HG02571 (cell line): ENCODE measurements at regions not wholly inside any gene's neighbourhood (a gene's known extent, or its start where the extent isn't known, plus 50 kb on each side); places are given as distances from the start of the nearest gene placed in this dataset.

Experiments used
- ATAC-seq: cut with Tn5 transposase; IDR thresholded peaks from one replicate; pipeline ENCODE4 v1.9.1; 2021; ENCODE audit warnings: mild to moderate bottlenecking, moderate library complexity; ENCODE audit not compliant: unreplicated experiment

DNA sequence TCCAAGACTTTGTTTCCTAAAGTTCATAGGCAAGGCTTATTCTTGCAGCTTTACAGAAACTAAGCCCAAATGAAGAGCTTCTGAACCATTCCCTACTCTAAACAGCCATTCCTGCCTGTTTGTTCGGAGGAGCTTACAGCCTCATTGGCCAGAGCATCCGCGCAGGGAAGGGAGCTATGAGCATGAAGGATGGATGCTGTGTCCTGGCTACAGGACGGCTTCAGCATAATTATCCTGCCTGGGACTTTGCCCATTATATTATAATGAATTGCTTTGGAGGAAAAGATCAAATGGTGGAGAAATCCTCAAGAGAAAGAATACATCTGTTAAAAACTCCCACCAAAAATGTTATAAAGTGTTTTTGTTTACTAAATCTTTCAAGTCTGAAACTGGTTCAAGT lies 378.2 kb upstream of the BTBD3 start:
- no peak for ATAC-seq

- no peak for ATAC-seq
Observed at GRCh38 chr20:11540558-11540957, 377.1 kb upstream of the BTBD3 start.

DNA sequence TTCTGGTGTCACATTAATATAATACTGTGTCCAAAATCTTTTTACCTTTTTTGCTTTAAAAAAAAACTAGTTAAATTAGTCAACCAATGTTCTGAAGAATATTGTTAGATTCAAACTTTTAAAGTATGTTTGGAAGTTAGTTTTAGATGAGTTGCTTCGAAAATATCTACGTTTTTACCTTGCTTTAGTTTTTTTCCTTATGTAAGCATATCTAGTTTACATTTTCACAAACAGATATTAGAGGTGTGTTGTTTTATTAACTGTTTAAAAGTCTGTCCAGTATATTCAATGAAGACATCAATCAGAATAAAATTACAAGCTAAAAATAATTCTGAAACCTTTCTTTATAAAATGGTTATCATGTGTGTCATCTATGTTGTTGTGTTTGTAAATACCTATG lies 375.0 kb upstream of the BTBD3 start:
- no peak for ATAC-seq

DNA sequence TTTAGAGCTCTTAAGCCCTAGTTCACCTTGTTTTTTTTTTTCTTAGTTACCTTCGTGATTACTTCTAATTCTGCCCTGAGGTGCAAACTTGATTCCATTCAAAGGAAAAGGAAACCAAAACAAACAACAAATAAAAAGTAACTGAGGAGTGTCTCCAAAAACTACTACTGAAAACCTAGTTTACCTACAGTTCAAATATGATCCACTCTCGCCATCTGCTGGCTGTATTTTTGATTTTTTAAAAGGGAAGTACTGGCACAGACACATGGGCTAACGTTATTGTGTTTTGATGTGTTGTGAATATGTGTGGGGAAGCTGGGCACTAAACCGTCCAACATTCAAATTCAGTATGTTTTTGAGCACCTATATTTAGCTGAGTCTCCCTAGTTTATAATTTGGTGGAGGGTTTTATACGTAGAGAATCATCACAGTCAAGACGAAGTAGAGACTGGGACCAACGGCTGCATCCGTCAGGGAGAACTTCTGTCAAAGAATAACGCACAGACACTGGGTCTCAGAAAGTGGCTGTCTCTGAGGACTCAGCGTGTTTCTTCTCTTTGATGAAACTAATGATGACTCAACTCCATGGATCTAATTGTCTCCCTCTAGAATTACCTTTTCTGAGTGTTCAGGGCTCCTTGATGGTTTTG lies 373.5 kb upstream of the BTBD3 start:
- ATAC-seq, result no peak

GRCh38 chr20:11546939-11547338 lies 370.8 kb upstream of the BTBD3 start:
- no peak for ATAC-seq

DNA sequence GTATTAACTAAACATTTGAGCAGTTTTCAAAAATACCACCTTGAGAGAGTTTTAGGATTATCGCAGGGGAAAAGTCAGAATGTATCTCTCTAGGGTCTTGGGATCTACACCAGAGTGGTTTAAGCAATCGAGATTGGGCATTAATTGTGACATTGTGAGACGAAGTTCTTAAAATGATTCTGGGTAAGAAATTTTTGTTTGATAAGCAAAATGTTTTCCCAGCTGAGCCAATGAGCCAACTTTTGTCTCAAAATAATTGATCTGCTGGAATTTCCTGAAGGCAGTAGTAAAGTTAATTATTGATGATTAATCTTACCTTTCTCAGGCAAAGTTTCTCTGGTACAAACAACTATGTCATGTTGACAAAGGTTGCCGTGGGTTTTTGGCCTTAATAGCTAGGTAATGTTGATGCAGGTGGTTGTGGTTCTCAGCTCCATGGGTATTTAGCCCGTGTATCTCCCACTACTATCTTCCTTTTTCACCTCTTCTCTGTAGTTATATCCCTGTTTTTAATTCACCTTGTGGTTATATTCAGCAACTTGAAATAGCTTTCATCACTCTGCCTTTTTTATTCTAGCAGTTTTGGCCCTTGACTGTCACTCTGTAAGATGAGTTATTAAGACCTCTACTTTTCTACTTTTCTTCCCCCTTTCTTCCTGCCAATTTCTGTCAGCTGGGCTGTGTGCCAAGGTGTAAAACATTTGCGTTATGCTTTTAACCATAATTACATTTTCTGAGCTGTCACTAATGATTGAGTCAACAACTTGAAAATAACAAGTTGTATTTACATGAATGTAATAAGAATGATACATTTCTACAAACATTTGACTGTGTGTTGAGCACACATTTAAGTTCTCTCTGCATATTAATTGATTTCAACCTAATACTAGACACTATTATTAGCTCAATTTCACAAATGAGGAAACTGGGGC lies 368.3 kb upstream of the BTBD3 start:
- no peak for ATAC-seq

- ATAC-seq, result no peak
Observed at GRCh38 chr20:11550657-11551338, 366.9 kb upstream of the BTBD3 start.

- no peak for ATAC-seq
Observed at GRCh38 chr20:11551479-11551878, 366.2 kb upstream of the BTBD3 start.

GRCh38 chr20:11553603-11554002 lies 364.1 kb upstream of the BTBD3 start:
- no peak for ATAC-seq

DNA sequence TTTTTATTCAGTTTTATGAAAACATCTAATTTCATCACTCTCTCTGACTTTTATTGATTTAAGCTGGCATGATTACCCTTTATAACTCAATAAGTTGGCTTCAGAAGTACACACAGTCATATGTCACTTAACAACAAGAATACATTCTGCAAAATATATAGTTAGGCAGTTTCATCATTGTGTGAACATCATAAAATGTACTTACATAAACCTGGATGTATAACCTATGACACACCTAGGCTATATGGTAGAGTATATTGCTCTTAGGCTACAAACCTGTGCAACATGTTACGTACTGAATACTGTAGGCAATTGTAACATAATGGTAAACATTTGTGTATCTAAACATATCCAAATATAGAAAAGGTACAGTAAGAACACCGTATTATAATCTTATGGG lies 362.2 kb upstream of the BTBD3 start:
- no peak for ATAC-seq

- ATAC-seq, result no peak
Observed at GRCh38 chr20:11556410-11556809, 361.3 kb upstream of the BTBD3 start.

GRCh38 chr20:11564491-11564890 lies 353.2 kb upstream of the BTBD3 start:
- ATAC-seq, result no peak

DNA sequence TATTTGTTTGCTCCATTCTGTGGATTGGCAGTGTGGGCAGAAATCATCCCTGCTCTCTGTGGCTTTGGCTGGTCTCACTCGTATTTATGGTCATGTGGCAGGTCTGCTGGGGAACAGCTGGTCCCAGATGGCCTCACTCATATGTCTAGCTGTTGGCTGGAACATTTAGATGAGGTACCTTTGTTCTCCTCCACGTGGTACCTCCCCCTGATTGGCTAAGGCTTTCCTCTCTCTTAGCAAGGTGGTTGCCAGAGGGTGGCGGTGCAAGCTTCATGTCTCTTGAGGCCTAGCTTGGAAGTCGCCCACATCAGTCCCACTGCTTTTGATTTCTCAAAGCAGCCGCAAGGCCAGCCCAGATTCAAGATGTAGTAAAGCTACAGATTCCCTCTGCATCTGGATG lies 348.5 kb upstream of the BTBD3 start:
- no peak for ATAC-seq

- no peak for ATAC-seq
Observed at GRCh38 chr20:11573507-11573906, 344.2 kb upstream of the BTBD3 start.

- no peak for ATAC-seq
Observed at GRCh38 chr20:11581271-11581670, 336.4 kb upstream of the BTBD3 start.

- no peak for ATAC-seq
Observed at GRCh38 chr20:11582060-11582459, 335.6 kb upstream of the BTBD3 start.

DNA sequence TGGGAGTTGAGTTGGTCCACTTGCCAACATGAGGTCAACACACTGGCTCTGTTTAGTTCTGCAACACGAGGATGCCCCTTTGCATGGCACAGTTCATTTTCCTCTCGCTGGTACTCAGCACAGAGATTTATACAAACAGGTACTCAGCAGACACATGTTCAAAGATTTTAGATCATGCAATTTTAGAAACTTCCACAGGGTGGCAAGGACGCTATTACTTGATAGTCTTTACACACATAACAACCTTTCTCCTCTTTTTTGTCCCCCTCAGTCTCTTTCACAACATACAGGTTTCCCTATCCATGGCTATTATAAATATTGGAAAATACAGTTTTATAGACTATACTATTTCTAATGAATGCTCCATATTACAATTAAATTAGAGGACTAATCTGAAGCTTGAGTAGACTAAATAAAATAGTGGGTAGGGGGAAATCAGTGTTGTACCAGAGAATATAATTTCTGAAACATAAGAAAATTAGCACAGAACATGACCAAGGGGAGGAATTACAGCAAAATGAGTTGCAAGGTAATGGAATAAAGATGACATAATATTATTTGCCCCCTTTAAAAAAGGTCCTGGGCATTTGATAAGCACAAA lies 331.8 kb upstream of the BTBD3 start:
- no peak for ATAC-seq

GRCh38 chr20:11588875-11589274 lies 328.8 kb upstream of the BTBD3 start:
- no peak for ATAC-seq

GRCh38 chr20:11591965-11592364 lies 325.7 kb upstream of the BTBD3 start:
- no peak for ATAC-seq

- no peak for ATAC-seq
Observed at GRCh38 chr20:11604339-11604738, 313.4 kb upstream of the BTBD3 start.

DNA sequence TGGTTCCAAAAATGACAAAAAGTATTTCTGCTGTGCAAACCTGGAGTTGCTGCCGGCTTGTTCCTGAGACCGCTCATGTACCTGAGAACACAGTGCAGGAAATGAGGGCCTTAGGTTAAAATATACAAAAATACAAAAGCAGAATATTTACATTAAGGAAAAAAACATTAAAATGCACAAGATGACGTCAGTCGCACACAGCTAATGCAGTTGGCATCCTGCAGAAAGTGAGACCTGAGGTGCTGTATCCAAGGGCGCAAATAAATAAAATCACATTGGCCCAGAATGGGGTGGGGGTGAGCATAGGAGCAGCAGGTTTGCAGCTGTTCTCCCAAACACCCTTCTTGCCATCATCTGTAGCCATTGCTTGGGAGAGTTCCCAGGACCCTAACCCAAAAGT lies 310.6 kb upstream of the BTBD3 start:
- ATAC-seq, result no peak
